HEK293T (cell line): ENCODE measurements at regions not wholly inside any gene's neighbourhood (a gene's known extent, or its start where the extent isn't known, plus 50 kb on each side); places are given as distances from the start of the nearest gene placed in this dataset.

Experiments
- ARNT ChIP-seq: fragments of 450-650 bp; IDR thresholded peaks from 2 replicates; pipeline ENCODE4 v1.6.1; 2017; ENCODE audit warnings: mild to moderate bottlenecking
- BHLHE40 ChIP-seq: fragments of 450-650 bp; IDR thresholded peaks from 2 replicates; pipeline ENCODE4 v1.6.1; 2016; ENCODE audit warnings: mild to moderate bottlenecking, moderate library complexity, borderline replicate concordance
- CTBP1 ChIP-seq: fragments of 450-650 bp; IDR thresholded peaks from 2 replicates; pipeline ENCODE4 v1.6.1; 2016; ENCODE audit warnings: borderline replicate concordance
- ELF4 ChIP-seq: fragments of 450-650 bp; IDR thresholded peaks from 2 replicates; pipeline ENCODE4 v1.6.1; 2017; ENCODE audit warnings: antibody characterized with exemption
- FOXA1 ChIP-seq: fragments of 450-650 bp; IDR thresholded peaks from 2 replicates; pipeline ENCODE4 v1.6.1; 2016; ENCODE audit warnings: mild to moderate bottlenecking
- FOXK2 ChIP-seq: fragments of 450-650 bp; IDR thresholded peaks from 2 replicates; pipeline ENCODE4 v1.6.1; 2016; ENCODE audit warnings: mild to moderate bottlenecking
- NFRKB ChIP-seq: fragments of 450-650 bp; IDR thresholded peaks from 2 replicates; pipeline ENCODE4 v1.6.1; 2016; ENCODE audit warnings: mild to moderate bottlenecking, moderate library complexity
- SP1 ChIP-seq: fragments of 450-650 bp; IDR thresholded peaks from 2 replicates; pipeline ENCODE4 v1.6.1; 2017
- SUZ12 ChIP-seq: fragments of 450-650 bp; IDR thresholded peaks from 2 replicates; pipeline ENCODE4 v1.6.1; 2016; ENCODE audit warnings: mild to moderate bottlenecking
- TARDBP ChIP-seq: fragments of 450-650 bp; IDR thresholded peaks from 2 replicates; pipeline ENCODE4 v1.6.1; 2016
- TF ChIP-seq, protein P1 (sequence below): fragments of 450-650 bp; IDR thresholded peaks from 2 replicates; pipeline ENCODE4 v1.6.1; 2016

DNA sequence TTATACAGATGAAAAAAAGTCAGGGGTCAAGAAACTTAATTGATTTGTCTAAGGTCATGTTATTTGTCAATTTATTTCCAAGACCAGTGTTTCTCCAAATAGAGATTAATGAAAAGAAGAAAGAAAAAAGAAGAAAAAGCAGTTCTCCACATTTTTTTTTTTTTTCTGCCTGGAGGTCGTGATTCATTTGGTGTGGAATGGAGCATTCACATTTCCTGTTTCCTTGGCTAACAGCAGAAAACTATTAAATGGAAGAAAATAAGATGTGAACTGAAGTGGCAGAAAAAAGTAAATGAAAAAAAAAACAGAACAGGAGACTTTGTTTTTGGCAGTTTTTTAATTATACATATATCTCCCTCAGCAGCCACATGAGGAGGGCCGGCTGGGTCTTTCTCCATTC lies 470.8 kb upstream of the ZNF337 start:
- TF ChIP-seq BHLHE40 (no peak), CTBP1 (no peak), FOXK2 (no peak), TARDBP (no peak), SUZ12 (no peak), SP1 (no peak), FOXA1 (no peak), ARNT (no peak), ELF4 (no peak), NFRKB (no peak)
- TF ChIP-seq, protein P1, sequence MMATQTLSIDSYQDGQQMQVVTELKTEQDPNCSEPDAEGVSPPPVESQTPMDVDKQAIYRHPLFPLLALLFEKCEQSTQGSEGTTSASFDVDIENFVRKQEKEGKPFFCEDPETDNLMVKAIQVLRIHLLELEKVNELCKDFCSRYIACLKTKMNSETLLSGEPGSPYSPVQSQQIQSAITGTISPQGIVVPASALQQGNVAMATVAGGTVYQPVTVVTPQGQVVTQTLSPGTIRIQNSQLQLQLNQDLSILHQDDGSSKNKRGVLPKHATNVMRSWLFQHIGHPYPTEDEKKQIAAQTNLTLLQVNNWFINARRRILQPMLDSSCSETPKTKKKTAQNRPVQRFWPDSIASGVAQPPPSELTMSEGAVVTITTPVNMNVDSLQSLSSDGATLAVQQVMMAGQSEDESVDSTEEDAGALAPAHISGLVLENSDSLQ, result no peak
